ENCODE measurements at regions not wholly inside any gene's neighbourhood (a gene's known extent, or its start where the extent isn't known, plus 50 kb on each side); places are given as distances from the start of the nearest gene placed in this dataset.

- WGBS (ENCODE audit: low lambda C conversion rate): 1% methylated on average over 5 of the region's 5 CpGs
Measured at GRCh38 chr7:114008696-114009095, 89.9 kb upstream of the PPP1R3A start.

GRCh38 chr7:114007386-114007785 lies 88.6 kb upstream of the PPP1R3A start:
- CTCF ChIA-PET: no interaction called here

More at GRCh38 chr7:114008696-114009095, 89.9 kb upstream of the PPP1R3A start:
- TF ChIP-seq RFX5 (IDR thresholded peaks at IDR 0.05; ENCODE audit: low read length) (no peak), ZBTB33 (IDR thresholded peaks at IDR 0.05; ENCODE audit: borderline replicate concordance, low read depth) (no peak), MAX (IDR thresholded peaks at IDR 0.05; ENCODE audit: low read depth) (no peak), GABPA (IDR thresholded peaks at IDR 0.05; ENCODE audit: low read depth) (no peak), GATA2 (CRISPR knock-in tag; IDR thresholded peaks at IDR 0.05) (no peak), FOSL2 (IDR thresholded peaks at IDR 0.05; ENCODE audit: borderline replicate concordance, low read depth) (no peak), EZH2phosphoT487 (IDR thresholded peaks at IDR 0.05; ENCODE audit: borderline replicate concordance, low read depth) (no peak), SMC3 (IDR thresholded peaks at IDR 0.05; ENCODE audit: low read depth, low read length) (no peak)
- Histone ChIP-seq H3K27ac (ENCODE audit: low read depth in 2 of 2, low read length in 1 of 2) (no peak overlapping the region), H2AFZ (ENCODE audit: low read depth) (no peak overlapping the region), H3K9me3 (no peaks in the 10 kb centered on the region), H3K9ac (no peak overlapping the region), H3K36me3 (replicated peaks in 1 of 2; ENCODE audit: control insufficient read depth in 1 of 2, insufficient read depth in 2 of 2, low read length in 1 of 2) (no peaks in the 10 kb centered on the region), H3K9me2 (no peaks in the 10 kb centered on the region), H3K79me2 (ENCODE audit: insufficient read depth) (no peaks in the 10 kb centered on the region), H3K4me1 (ENCODE audit: control insufficient read depth in 1 of 2, insufficient read depth in 2 of 2, low read depth in 1 of 2, low read length in 1 of 2) (no peaks in the 10 kb centered on the region), H3K27me3 (ENCODE audit: insufficient read depth) (no peaks in the 10 kb centered on the region), H4K20me1 (ENCODE audit: insufficient read depth) (no peaks in the 10 kb centered on the region), H3F3A (replicated peaks; ENCODE audit: insufficient read depth) (no peaks in the 10 kb centered on the region), H3K4me3 (ENCODE audit: low read depth in 2 of 2, low read length in 1 of 2) (no peak overlapping the region), H3K4me2 (no peak overlapping the region)
- CTCF ChIA-PET: interaction anchor here (1.7 kb wide), 1 partner anchor 17 kb away, joined by 8 read pairs; no protein-coding TSS in a partner anchor
- POLR2A ChIA-PET: no interaction called here
- DNase-seq: no peak

More at GRCh38 chr7:114007386-114007785, 88.6 kb upstream of the PPP1R3A start:
- Histone ChIP-seq H3K9me2 (no peaks in the 10 kb centered on the region), H4K20me1 (ENCODE audit: insufficient read depth) (no peaks in the 10 kb centered on the region), H3K9me3 (no peaks in the 10 kb centered on the region), H3K9ac (no peak overlapping the region), H3F3A (replicated peaks; ENCODE audit: insufficient read depth) (no peaks in the 10 kb centered on the region), H3K27ac (ENCODE audit: low read depth in 2 of 2, low read length in 1 of 2) (no peak overlapping the region), H3K4me1 (ENCODE audit: control insufficient read depth in 1 of 2, insufficient read depth in 2 of 2, low read depth in 1 of 2, low read length in 1 of 2) (no peaks in the 10 kb centered on the region), H3K79me2 (ENCODE audit: insufficient read depth) (no peaks in the 10 kb centered on the region), H3K27me3 (ENCODE audit: insufficient read depth) (no peaks in the 10 kb centered on the region), H2AFZ (ENCODE audit: low read depth) (no peak overlapping the region), H3K4me2 (no peak overlapping the region), H3K36me3 (replicated peaks in 1 of 2; ENCODE audit: control insufficient read depth in 1 of 2, insufficient read depth in 2 of 2, low read length in 1 of 2) (no peaks in the 10 kb centered on the region), H3K4me3 (ENCODE audit: low read depth in 2 of 2, low read length in 1 of 2) (no peak overlapping the region)
- no peak for TF ChIP-seq RXRA (IDR thresholded peaks at IDR 0.05; ENCODE audit: borderline replicate concordance, low read depth)
- TF ChIP-seq REST (IDR thresholded peaks at IDR 0.05; ENCODE audit: low read depth, low read length): no peak
- TF ChIP-seq NFIC (IDR thresholded peaks at IDR 0.05; ENCODE audit: borderline replicate concordance): no peak
- TF ChIP-seq GATA2 (CRISPR knock-in tag; IDR thresholded peaks at IDR 0.05): no peak
- no peak for TF ChIP-seq USF2 (IDR thresholded peaks at IDR 0.05; ENCODE audit: borderline replicate concordance, low read depth, low read length)
- no peak for TF ChIP-seq TAF1 (IDR thresholded peaks at IDR 0.05; ENCODE audit: borderline replicate concordance, low read depth, low read length)
- no peak for TF ChIP-seq RCOR1 (IDR thresholded peaks at IDR 0.05; ENCODE audit: low read length)
- no peak for TF ChIP-seq JUND (IDR thresholded peaks at IDR 0.05)
- no peak for TF ChIP-seq CHD2 (IDR thresholded peaks at IDR 0.05; ENCODE audit: low read length, partially characterized antibody)
- no peak for TF ChIP-seq TCF12 (IDR thresholded peaks at IDR 0.05)
- TF ChIP-seq SMC3 (IDR thresholded peaks at IDR 0.05; ENCODE audit: low read depth, low read length): no peak
- TF ChIP-seq MEF2A (IDR thresholded peaks at IDR 0.05; ENCODE audit: borderline replicate concordance, low read depth): no peak
- POLR2A ChIA-PET: no interaction called here
- DNase-seq: no peak
- 2% methylated on average over 2 of the region's 2 CpGs for WGBS (ENCODE audit: low lambda C conversion rate)

All from SK-N-SH (cell line).